Activated CD8-positive, alpha-beta T cell treated with anti-CD3 and anti-CD28 coated beads for 36 hours (primary cell): ENCODE measurements at regions not wholly inside any gene's neighbourhood (a gene's known extent, or its start where the extent isn't known, plus 50 kb on each side); places are given as distances from the start of the nearest gene placed in this dataset.
"Not testable (repeated sequence)": the region's sequence is repeated elsewhere in the genome, so short reads cannot be mapped to it uniquely, and the experiment has no call there.

Source experiments
- ATAC-seq: fragments of 200-7000 bp; cut with Tn5 transposase; one replicate; pipeline ENCODE4 v1.10.0; 2021; ENCODE audit warnings: mild to moderate bottlenecking, moderate library complexity
- CTCF ChIA-PET: fragments of 350-600 bp; sonication (Branson Sonifier 250); formaldehyde crosslinking; loops from one replicate; lab custom pipeline; 2021; ENCODE audit warnings: antibody characterized with exemption; lab: Charles Lee
- POLR2A ChIA-PET: fragments of 350-600 bp; sonication (Branson Sonifier 250); formaldehyde crosslinking; loops from one replicate; lab custom pipeline; 2021; ENCODE audit warnings: antibody characterized with exemption; lab: Charles Lee
- DNase-seq: peaks from one replicate; pipeline ENCODE4 v3.0.0-alpha.2; 2020
- H3K27ac Mint-ChIP-seq: one replicate; pipeline ENCODE4 v1.8.0; 2021; ENCODE audit warnings: mild to moderate bottlenecking, mixed read lengths
- H3K27me3 Mint-ChIP-seq: one replicate; pipeline ENCODE4 v1.8.0; 2021; ENCODE audit warnings: mixed read lengths
- H3K36me3 Mint-ChIP-seq: one replicate; pipeline ENCODE4 v1.8.0; 2021; ENCODE audit warnings: low read depth, mixed read lengths
- H3K4me1 Mint-ChIP-seq: one replicate; pipeline ENCODE4 v1.8.0; 2021; ENCODE audit warnings: low read depth, mixed read lengths
- H3K4me3 Mint-ChIP-seq: one replicate; pipeline ENCODE4 v1.8.0; 2021; ENCODE audit warnings: mild to moderate bottlenecking, moderate library complexity, mixed read lengths
- H3K9me3 Mint-ChIP-seq: one replicate; pipeline ENCODE4 v1.8.0; 2021; ENCODE audit warnings: mixed read lengths
- intact Hi-C: fragments of 100-400 bp; cut with micrococcal nuclease; formaldehyde crosslinking; loops from one replicate; pipeline ENCODE4 v1.10.0; 2022
- TF ChIP-seq, protein P1 (sequence below): fragments of 200-600 bp; IDR thresholded peaks from one replicate; pipeline ENCODE4 v1.8.0; 2022; ENCODE audit warnings: antibody characterized with exemption, mild to moderate bottlenecking

DNA sequence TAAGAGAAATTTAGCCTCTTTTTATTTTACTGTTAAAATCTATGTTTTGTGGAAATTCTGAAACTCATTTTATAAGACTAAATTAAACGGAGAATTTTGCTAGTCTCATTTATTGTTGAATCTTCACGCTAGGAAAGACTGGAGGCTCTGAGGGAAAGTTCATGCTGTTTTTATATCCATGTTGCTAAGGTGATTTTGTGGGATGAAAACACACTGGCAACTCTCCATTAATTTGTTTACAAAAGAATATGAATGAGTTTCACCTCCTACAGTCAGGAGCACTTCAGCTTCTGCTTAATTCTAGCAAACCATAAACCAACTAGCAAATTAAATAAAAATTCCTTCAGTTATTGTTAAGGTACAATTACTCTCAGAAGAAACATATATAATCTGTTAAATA, 195.4 kb downstream of the RAP2B start:
- no peak overlapping the region for H3K4me3 Mint-ChIP-seq
- TF ChIP-seq, protein P1, sequence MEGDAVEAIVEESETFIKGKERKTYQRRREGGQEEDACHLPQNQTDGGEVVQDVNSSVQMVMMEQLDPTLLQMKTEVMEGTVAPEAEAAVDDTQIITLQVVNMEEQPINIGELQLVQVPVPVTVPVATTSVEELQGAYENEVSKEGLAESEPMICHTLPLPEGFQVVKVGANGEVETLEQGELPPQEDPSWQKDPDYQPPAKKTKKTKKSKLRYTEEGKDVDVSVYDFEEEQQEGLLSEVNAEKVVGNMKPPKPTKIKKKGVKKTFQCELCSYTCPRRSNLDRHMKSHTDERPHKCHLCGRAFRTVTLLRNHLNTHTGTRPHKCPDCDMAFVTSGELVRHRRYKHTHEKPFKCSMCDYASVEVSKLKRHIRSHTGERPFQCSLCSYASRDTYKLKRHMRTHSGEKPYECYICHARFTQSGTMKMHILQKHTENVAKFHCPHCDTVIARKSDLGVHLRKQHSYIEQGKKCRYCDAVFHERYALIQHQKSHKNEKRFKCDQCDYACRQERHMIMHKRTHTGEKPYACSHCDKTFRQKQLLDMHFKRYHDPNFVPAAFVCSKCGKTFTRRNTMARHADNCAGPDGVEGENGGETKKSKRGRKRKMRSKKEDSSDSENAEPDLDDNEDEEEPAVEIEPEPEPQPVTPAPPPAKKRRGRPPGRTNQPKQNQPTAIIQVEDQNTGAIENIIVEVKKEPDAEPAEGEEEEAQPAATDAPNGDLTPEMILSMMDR: no peak
- H3K36me3 Mint-ChIP-seq: no peaks in the 10 kb centered on the region
- H3K27ac Mint-ChIP-seq: no peak overlapping the region
- ATAC-seq (no peak), DNase-seq (no peak)
- no peaks in the 10 kb centered on the region for H3K27me3 Mint-ChIP-seq
- ChIA-PET POLR2A (no interaction called here), CTCF (no interaction called here)
- H3K4me1 Mint-ChIP-seq: no peaks in the 10 kb centered on the region
- no peaks in the 10 kb centered on the region for H3K9me3 Mint-ChIP-seq
- intact Hi-C loops: no loop called here

DNA sequence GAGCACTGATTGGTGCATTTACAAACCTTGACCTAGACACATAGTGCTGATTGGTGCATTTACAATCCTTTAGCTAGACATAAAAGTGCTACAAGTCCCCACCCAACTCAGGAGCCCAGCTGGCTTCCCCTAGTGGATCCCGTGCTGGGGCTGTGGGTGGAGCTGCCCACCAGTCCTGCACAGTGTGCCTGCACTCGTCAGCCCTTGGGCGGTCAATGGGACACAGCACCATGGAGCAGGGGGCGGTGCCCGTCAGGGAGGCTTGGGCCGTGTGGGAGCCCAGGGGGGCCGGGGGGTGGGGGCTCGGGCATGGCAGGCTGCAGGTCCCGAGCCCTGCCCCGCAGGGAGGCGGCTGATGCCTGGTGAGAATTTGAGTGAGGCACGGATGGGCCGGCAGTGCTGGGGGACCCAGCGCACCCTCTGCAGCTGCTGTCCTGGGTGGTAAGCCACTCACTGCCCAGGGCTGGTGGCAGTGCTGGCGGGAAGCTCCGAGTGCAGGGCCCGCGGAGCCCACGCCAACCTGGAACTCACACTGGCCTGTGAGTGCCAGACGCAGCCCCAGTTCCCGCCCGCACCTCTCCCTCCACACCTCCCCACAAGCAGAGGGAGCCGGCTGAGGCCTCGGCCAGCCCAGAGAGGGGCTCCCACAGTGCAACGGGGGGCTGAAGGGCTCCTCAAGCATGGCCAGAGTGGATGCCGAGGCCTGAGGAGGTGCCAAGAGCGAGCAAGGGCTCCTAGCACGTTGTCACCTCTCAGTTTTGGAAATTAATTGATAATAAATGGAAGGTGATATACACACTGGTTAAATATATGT, 207.7 kb downstream of the RAP2B start:
- H3K4me3 Mint-ChIP-seq: no peak overlapping the region
- intact Hi-C loops: no loop called here
- ChIA-PET CTCF (no interaction called here), POLR2A (no interaction called here)
- TF ChIP-seq, protein P1: no peak
- H3K4me1 Mint-ChIP-seq: no peaks in the 10 kb centered on the region
- ATAC-seq: no peak
- H3K9me3 Mint-ChIP-seq: peaks cover 7% of the 10 kb centered on the region
- H3K27ac Mint-ChIP-seq: no peak overlapping the region
- DNase-seq: no peak
- no peaks in the 10 kb centered on the region for H3K27me3 Mint-ChIP-seq
- H3K36me3 Mint-ChIP-seq: no peaks in the 10 kb centered on the region

DNA sequence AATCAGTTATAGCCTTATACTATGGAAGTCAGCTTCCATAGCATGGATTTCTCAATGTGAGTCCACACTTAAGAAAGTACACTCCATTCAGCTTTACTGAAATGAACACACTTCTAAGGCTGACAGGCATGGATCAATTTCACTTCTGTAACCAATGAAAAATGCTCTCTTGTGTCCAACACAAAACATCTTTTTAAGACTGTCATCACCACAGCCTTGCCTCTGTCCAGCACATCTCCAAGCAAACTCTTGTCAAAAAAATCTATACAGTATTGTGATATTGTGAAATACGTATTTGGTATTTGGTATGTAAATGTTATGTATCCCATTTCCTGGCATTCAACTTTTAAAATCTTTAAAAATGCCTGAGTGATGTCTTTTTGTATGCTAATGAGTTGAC, 208.7 kb downstream of the RAP2B start:
- H3K27ac Mint-ChIP-seq: no peak overlapping the region
- no peaks in the 10 kb centered on the region for H3K27me3 Mint-ChIP-seq
- H3K36me3 Mint-ChIP-seq: no peaks in the 10 kb centered on the region
- no peak for DNase-seq
- ChIA-PET POLR2A (no interaction called here), CTCF (no interaction called here)
- TF ChIP-seq, protein P1: no peak
- peaks cover 5% of the 10 kb centered on the region for H3K9me3 Mint-ChIP-seq
- ATAC-seq: no peak
- H3K4me1 Mint-ChIP-seq: no peaks in the 10 kb centered on the region
- intact Hi-C loops: no loop called here
- H3K4me3 Mint-ChIP-seq: no peak overlapping the region

DNA sequence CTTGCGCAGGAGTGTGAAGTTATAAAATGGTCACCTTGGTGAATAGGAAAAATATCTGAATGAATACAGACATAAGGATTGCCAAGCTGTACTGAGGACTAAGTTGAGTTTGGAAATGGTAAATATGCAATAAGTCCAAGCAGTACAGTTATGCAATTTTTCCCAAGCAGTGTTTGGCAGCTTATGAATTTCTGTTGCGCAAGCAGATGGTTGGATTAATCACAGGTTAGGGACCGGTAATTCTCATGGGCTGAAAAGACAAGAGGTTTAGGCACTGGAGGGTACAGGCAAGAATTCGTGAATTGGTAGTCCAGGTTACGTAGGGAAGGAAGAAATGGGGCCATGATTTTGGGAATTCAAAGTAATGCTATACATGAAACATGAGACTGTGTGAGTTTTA, 210.3 kb downstream of the RAP2B start:
- CTCF ChIA-PET: interaction anchor here (0.6 kb wide), 1 partner anchor 114 kb away, joined by 3 read pairs; no protein-coding TSS in a partner anchor

DNA sequence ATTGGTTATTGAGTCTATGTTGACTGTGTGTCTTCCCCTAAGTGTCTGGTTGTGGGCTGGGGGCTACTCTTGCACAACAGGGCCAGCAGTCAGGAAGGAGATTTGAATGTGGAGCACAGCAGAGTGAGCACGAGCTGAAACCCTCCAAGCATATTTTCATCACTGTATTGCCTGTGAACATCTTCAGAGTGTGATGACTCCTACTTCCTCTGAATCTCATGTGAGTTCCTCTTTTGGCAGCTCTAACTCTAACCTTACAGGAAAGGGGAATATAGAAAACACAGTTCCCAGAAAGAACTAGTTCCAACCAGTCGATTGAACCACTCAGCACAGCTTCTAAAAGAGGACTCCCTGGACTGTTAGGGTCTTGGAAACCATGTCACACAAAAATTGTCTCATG, 211.6 kb downstream of the RAP2B start:
- Mint-ChIP-seq H3K27me3 (no peaks in the 10 kb centered on the region), H3K36me3 (no peaks in the 10 kb centered on the region), H3K4me3 (no peak overlapping the region), H3K4me1 (no peaks in the 10 kb centered on the region), H3K27ac (no peak overlapping the region), H3K9me3 (peaks cover 3% of the 10 kb centered on the region)
- TF ChIP-seq, protein P1: no peak
- ChIA-PET CTCF (no interaction called here), POLR2A (no interaction called here)
- intact Hi-C loops: no loop called here
- ATAC-seq (no peak), DNase-seq (no peak)

More for the DNA sequence above, 210.3 kb downstream of the RAP2B start:
- Mint-ChIP-seq H3K27me3 (no peaks in the 10 kb centered on the region), H3K4me3 (no peak overlapping the region), H3K4me1 (no peaks in the 10 kb centered on the region), H3K9me3 (peaks cover 3% of the 10 kb centered on the region), H3K36me3 (no peaks in the 10 kb centered on the region), H3K27ac (no peak overlapping the region)
- POLR2A ChIA-PET: no interaction called here
- intact Hi-C loops: no loop called here
- ATAC-seq (no peak), DNase-seq (no peak)
- TF ChIP-seq, protein P1: no peak

DNA sequence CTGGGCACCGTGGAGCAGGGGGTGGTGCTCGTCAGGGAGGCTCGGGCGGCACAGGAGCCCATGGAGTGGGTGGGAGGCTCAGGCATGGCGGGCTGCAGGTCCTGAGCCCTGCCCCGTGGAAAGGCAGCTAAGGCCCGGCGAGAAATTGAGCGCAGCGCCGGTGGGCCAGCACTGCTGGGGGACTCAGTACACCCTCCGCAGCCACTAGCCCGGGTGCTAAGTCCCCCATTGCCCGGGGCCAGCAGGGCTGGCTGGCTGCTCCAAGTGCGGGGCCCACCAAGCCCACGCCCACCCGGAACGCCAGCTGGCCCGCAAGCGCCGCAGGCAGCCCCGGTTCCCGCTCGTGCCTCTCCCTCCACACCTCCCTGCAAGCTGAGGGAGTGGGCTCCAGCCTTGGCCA, 216.3 kb downstream of the RAP2B start:
- POLR2A ChIA-PET, H3K9me3 Mint-ChIP-seq, ATAC-seq, H3K27ac Mint-ChIP-seq, CTCF ChIA-PET, H3K4me3 Mint-ChIP-seq, H3K27me3 Mint-ChIP-seq, intact Hi-C loops, H3K36me3 Mint-ChIP-seq, DNase-seq, H3K4me1 Mint-ChIP-seq: not testable (repeated sequence)
